GM06990 (cell line): ENCODE measurements at regions not wholly inside any gene's neighbourhood (a gene's known extent, or its start where the extent isn't known, plus 50 kb on each side); places are given as distances from the start of the nearest gene placed in this dataset.

ENCODE experiments used
- DNase-seq: peaks from one replicate; pipeline ENCODE4 v3.0.0-alpha.2; 2011; ENCODE audit not compliant: insufficient read length; ENCODE audit errors: extremely low read depth
- H3K27me3 ChIP-seq: replicated peaks from 2 replicates; pipeline ENCODE4 v1.6.0; 2011; ENCODE audit warnings: low read length; ENCODE audit not compliant: control insufficient read depth, insufficient read depth
- H3K36me3 ChIP-seq: 2 replicates; pipeline ENCODE4 v1.5.1; 2011; ENCODE audit warnings: low read length; ENCODE audit not compliant: control insufficient read depth, insufficient read depth
- H3K4me3 ChIP-seq: replicated peaks from 2 replicates; pipeline ENCODE4 v1.5.1; 2011; ENCODE audit warnings: low read depth, mild to moderate bottlenecking, control low read depth, low read length
- TF ChIP-seq, protein P1 (sequence below): IDR thresholded peaks from 2 replicates; pipeline ENCODE4 v1.5.1; 2011; ENCODE audit warnings: low read length, control low read depth, mild to moderate bottlenecking, inconsistent platforms; ENCODE audit not compliant: insufficient read depth, poor library complexity, severe bottlenecking

- DNase-seq: no peak
- no peaks in the 10 kb centered on the region for H3K27me3 ChIP-seq
- TF ChIP-seq, protein P1, sequence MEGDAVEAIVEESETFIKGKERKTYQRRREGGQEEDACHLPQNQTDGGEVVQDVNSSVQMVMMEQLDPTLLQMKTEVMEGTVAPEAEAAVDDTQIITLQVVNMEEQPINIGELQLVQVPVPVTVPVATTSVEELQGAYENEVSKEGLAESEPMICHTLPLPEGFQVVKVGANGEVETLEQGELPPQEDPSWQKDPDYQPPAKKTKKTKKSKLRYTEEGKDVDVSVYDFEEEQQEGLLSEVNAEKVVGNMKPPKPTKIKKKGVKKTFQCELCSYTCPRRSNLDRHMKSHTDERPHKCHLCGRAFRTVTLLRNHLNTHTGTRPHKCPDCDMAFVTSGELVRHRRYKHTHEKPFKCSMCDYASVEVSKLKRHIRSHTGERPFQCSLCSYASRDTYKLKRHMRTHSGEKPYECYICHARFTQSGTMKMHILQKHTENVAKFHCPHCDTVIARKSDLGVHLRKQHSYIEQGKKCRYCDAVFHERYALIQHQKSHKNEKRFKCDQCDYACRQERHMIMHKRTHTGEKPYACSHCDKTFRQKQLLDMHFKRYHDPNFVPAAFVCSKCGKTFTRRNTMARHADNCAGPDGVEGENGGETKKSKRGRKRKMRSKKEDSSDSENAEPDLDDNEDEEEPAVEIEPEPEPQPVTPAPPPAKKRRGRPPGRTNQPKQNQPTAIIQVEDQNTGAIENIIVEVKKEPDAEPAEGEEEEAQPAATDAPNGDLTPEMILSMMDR: no peak
- no peak overlapping the region for H3K4me3 ChIP-seq
- no peaks in the 10 kb centered on the region for H3K36me3 ChIP-seq
Observed at GRCh38 chr1:2966449-2967328, 54.6 kb upstream of the ACTRT2 start.

- DNase-seq: no peak
- H3K4me3 ChIP-seq: no peak overlapping the region
- H3K36me3 ChIP-seq: no peaks in the 10 kb centered on the region
- no peaks in the 10 kb centered on the region for H3K27me3 ChIP-seq
- TF ChIP-seq, protein P1: no peak
Observed at GRCh38 chr1:2967329-2967725, 53.9 kb upstream of the ACTRT2 start.

GRCh38 chr1:2967881-2968280, 53.4 kb upstream of the ACTRT2 start:
- no peak for DNase-seq
- no peaks in the 10 kb centered on the region for H3K27me3 ChIP-seq
- no peaks in the 10 kb centered on the region for H3K36me3 ChIP-seq
- no peak overlapping the region for H3K4me3 ChIP-seq
- TF ChIP-seq, protein P1: no peak

- no peak for DNase-seq
- H3K36me3 ChIP-seq: no peaks in the 10 kb centered on the region
- TF ChIP-seq, protein P1: no peak
- H3K4me3 ChIP-seq: no peak overlapping the region
- H3K27me3 ChIP-seq: no peaks in the 10 kb centered on the region
Observed at GRCh38 chr1:2968471-2968881, 52.8 kb upstream of the ACTRT2 start.

DNA sequence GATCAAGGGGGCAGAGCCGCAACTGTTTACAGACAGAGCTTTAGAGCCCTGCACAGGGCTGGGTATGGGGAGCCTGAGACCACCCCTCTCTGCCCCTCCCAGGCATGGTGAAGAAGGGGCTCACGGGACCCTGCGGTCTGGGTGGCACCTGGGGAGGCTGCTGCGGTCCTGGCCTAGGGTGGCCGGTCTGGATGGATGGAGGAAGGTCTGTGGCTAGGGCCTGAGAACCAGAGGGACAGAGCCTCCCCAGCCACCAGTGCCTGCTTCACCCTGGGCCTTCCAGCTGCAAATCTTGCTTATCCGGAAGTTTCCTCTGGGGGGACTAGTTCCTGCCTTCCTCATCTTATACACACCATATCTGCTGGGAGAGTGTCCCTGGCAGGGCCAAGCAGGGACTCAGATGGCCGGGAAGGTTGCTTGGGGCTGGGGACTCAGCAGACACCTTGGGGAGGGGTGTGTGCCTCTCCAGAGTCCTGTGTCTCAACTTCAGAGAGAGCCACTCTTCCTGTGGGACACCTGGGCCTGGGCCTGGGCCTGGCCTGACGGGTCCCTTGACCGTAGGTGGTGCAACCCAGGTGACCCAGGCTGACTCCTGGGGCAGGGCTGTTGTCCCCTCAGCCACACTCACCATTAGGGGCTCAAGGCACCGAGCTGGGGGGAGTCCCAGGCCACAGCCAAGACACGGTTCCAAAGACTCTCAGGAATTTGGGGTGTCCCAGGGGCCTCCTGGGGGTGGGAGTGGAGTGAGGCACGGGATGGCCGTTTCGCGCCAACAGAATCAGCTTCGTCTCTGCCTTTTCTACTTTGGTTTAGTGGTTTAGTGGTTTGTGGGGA, 52.0 kb upstream of the ACTRT2 start:
- H3K36me3 ChIP-seq: no peaks in the 10 kb centered on the region
- DNase-seq: no peak
- H3K27me3 ChIP-seq: no peaks in the 10 kb centered on the region
- H3K4me3 ChIP-seq: no peak overlapping the region
- TF ChIP-seq, protein P1: no peak
